Lung (tissue), 11 donors: ENCODE measurements at regions not wholly inside any gene's neighbourhood (a gene's known extent, or its start where the extent isn't known, plus 50 kb on each side); places are given as distances from the start of the nearest gene placed in this dataset.

ENCODE experiments used
- ATAC-seq: fragments of 200-7000 bp; cut with Tn5 transposase; one replicate; pipeline ENCODE4 v1.9.1; 2020; ENCODE audit warnings: moderate number of reproducible peaks; ENCODE audit not compliant: insufficient read depth, low FRiP score
- DNase-seq, 3 donors: peaks; one replicate each; pipeline ENCODE4 v3.0.0-alpha.2; 2013 to 2017
- H3K27ac ChIP-seq, 2 donors: one replicate each; pipeline ENCODE4 v1.5.1; 2013; ENCODE audit warnings: mild to moderate bottlenecking in 2 of 2, moderate library complexity in 2 of 2, control low read depth in 1 of 2, inconsistent platforms in 1 of 2, low read depth in 1 of 2, low read length in 1 of 2
- H3K27me3 ChIP-seq, 3 donors: one replicate each; pipeline ENCODE4 v1.5.1; 2013; ENCODE audit warnings: low read length in 2 of 3; ENCODE audit not compliant: control insufficient read depth in 3 of 3, insufficient read depth in 3 of 3
- H3K36me3 ChIP-seq, 4 donors: one replicate each; pipeline ENCODE4 v1.5.1; 2013; ENCODE audit warnings: low read length in 4 of 4, mild to moderate bottlenecking in 1 of 4, moderate library complexity in 1 of 4; ENCODE audit not compliant: control insufficient read depth in 4 of 4, insufficient read depth in 4 of 4
- H3K4me1 ChIP-seq, 5 donors: one replicate each; pipeline ENCODE4 v1.5.1; 2013; ENCODE audit warnings: low read length in 5 of 5, mild to moderate bottlenecking in 2 of 5, moderate library complexity in 1 of 5; ENCODE audit not compliant: control insufficient read depth in 5 of 5, insufficient read depth in 5 of 5
- H3K4me3 ChIP-seq: one replicate; pipeline ENCODE4 v1.5.1; 2013; ENCODE audit warnings: mild to moderate bottlenecking, control low read depth, moderate library complexity
- H3K9ac ChIP-seq, 2 donors: one replicate each; pipeline ENCODE4 v1.5.1; 2013; ENCODE audit warnings: low read length in 2 of 2, control low read depth in 1 of 2; ENCODE audit not compliant: insufficient read depth in 1 of 2
- H3K9me3 ChIP-seq, 4 donors: one replicate each; pipeline ENCODE4 v1.5.1; 2013; ENCODE audit warnings: low read length in 3 of 4, mild to moderate bottlenecking in 1 of 4, moderate library complexity in 1 of 4; ENCODE audit not compliant: control insufficient read depth in 4 of 4, insufficient read depth in 3 of 4
- CTCF ChIP-seq: IDR thresholded peaks from 2 replicates; pipeline ENCODE4 v1.5.1; 2012; ENCODE audit warnings: mild to moderate bottlenecking; ENCODE audit errors: control extremely low read depth, extremely low read depth
- WGBS, 2 donors: extraction: QIAGEN DNeasy Blood & Tissue Kit; methylation state at CpG; one replicate each; pipeline ENCODE4 v1.1.7; 2013; 5-methylcytosine and 5-hydroxymethylcytosine counted together
- donor health status: control.
- donor health status: control.
- donor health status: Bipolar disorder and iron deficiency.
- donor health status: healthy.
- donor health status: DM: yes; HTN: yes; CAD: no.

GRCh38 chr1:60571811-60572210, 498.2 kb upstream of the C1orf87 start:
- Histone ChIP-seq H3K9ac (no peak overlapping the region), H3K9me3 (no peaks in the 10 kb centered on the region), H3K36me3 (no peaks in the 10 kb centered on the region), H3K27me3 (no peaks in the 10 kb centered on the region), H3K4me3 (no peak overlapping the region), H3K4me1 (peaks cover 0 to 4% (median 0%) of the 10 kb centered on the region in 5 donors), H3K27ac (no peak overlapping the region)
- ATAC-seq, result no peak
- no peak for TF ChIP-seq CTCF
- no peak for DNase-seq
- 61 to 74% methylated on average over 1 of the region's 1 CpG for WGBS, 2 donors

GRCh38 chr1:60569189-60569588, 495.6 kb upstream of the C1orf87 start:
- no peak overlapping the region for H3K27ac ChIP-seq
- H3K4me3 ChIP-seq, result no peak overlapping the region
- H3K4me1 ChIP-seq, result peaks cover 0 to 24% (median 4%) of the 10 kb centered on the region in 5 donors
- no peaks in the 10 kb centered on the region for H3K9me3 ChIP-seq
- no peak overlapping the region for H3K9ac ChIP-seq
- WGBS, 2 donors, result 80 to 83% methylated on average over 2 of the region's 2 CpGs
- no peaks in the 10 kb centered on the region for H3K27me3 ChIP-seq
- ATAC-seq (peak; percentile 57), DNase-seq (peak in 1 of 3 donors; percentile 43)
- no peaks in the 10 kb centered on the region for H3K36me3 ChIP-seq
- no peak for TF ChIP-seq CTCF

DNA sequence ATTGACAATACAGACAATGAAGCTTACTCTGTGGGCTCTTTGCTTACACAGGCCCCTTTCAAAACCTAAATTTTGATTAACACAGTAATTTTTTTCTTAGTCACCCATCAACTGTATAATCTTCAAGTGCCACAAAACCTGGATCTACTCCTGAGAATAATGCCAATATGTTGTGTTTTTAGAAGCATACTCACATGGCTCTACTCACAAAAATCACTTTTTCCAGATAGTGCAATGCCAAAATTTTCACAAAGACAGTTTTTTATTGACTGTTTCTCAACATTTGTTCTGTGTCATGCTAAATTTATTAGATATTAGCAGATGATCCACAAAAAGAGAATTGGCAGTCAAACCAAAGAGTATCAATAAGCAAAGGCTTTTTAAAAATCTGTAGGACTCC, 493.7 kb upstream of the C1orf87 start:
- H3K9ac ChIP-seq, result no peak overlapping the region

More for the DNA sequence above, 493.7 kb upstream of the C1orf87 start:
- no peaks in the 10 kb centered on the region for H3K27me3 ChIP-seq
- ATAC-seq (no peak), DNase-seq (no peak)
- H3K4me3 ChIP-seq, result no peak overlapping the region
- H3K27ac ChIP-seq, result no peak overlapping the region
- no peak for TF ChIP-seq CTCF
- peaks cover 0 to 38% (median 0%) of the 10 kb centered on the region in 5 donors for H3K4me1 ChIP-seq
- no peaks in the 10 kb centered on the region for H3K9me3 ChIP-seq
- H3K36me3 ChIP-seq, result no peaks in the 10 kb centered on the region
